ENCODE measurements at regions not wholly inside any gene's neighbourhood (a gene's known extent, or its start where the extent isn't known, plus 50 kb on each side); places are given as distances from the start of the nearest gene placed in this dataset.

- TF ChIP-seq, protein P1, sequence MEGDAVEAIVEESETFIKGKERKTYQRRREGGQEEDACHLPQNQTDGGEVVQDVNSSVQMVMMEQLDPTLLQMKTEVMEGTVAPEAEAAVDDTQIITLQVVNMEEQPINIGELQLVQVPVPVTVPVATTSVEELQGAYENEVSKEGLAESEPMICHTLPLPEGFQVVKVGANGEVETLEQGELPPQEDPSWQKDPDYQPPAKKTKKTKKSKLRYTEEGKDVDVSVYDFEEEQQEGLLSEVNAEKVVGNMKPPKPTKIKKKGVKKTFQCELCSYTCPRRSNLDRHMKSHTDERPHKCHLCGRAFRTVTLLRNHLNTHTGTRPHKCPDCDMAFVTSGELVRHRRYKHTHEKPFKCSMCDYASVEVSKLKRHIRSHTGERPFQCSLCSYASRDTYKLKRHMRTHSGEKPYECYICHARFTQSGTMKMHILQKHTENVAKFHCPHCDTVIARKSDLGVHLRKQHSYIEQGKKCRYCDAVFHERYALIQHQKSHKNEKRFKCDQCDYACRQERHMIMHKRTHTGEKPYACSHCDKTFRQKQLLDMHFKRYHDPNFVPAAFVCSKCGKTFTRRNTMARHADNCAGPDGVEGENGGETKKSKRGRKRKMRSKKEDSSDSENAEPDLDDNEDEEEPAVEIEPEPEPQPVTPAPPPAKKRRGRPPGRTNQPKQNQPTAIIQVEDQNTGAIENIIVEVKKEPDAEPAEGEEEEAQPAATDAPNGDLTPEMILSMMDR (IDR thresholded peaks at IDR 0.05; ENCODE audit: insufficient read depth, low read depth, low read length): no peak
- TF ChIP-seq EZH2 (IDR thresholded peaks at IDR 0.05; ENCODE audit: insufficient read depth, low read length): no peak
Observed at GRCh38 chr3:118400086-118400485, 634.6 kb downstream of the IGSF11 start.

All from astrocyte (in vitro differentiated cells and primary cell).